GM18505 (cell line): ENCODE measurements at regions not wholly inside any gene's neighbourhood (a gene's known extent, or its start where the extent isn't known, plus 50 kb on each side); places are given as distances from the start of the nearest gene placed in this dataset.
A peak's percentile ranks its signal among the peaks of the same experiment; 100 is the strongest.

Source experiments
- ATAC-seq: cut with Tn5 transposase; IDR thresholded peaks from one replicate; pipeline ENCODE4 v1.9.1; 2021; ENCODE audit not compliant: unreplicated experiment
- POLR2A ChIP-seq: IDR thresholded peaks from 4 replicates; pipeline ENCODE4 v1.6.1; 2011; ENCODE audit warnings: borderline replicate concordance; ENCODE audit not compliant: insufficient read depth, insufficient read length; ENCODE audit errors: extremely low read depth

DNA sequence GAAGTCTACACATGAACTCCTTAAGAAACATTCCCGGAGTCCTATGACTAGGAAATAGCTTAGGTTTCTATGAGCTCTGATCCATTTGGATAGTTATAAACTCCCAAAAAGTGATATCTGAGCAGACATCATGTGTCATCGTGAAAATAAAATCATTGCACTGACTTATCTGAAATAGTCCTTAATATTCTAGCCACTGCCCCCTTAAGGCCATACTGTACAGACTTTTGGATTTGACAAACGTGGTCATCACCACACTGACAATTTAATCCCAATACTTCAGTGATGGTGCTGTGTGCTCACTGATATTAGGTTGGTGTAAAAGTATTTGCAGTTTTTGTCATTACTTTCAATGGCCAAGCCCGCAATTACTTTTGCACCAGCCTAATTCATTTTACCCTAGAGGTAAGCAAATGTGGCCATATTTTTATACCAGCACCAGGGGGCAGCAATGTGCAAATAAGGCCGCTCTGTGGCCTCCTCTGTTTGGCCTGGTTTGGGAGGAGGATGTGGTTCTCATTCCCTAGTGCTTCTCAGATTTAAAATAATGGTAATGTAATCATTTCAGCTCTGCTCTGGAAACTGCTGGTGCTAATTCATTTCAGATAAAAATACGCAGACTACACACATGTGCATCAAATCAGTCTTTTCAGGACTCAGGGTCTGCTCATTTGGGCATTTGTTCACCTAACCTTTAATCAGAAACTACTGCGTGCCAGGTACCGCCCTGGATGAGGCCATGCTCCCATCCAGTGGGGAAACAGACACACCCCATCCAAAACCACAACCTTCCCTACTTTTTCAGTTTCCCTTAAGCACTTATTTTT is 196.4 kb upstream of the C1QTNF7 start:
- ATAC-seq = peak; percentile 85
- no peak for TF ChIP-seq POLR2A

DNA sequence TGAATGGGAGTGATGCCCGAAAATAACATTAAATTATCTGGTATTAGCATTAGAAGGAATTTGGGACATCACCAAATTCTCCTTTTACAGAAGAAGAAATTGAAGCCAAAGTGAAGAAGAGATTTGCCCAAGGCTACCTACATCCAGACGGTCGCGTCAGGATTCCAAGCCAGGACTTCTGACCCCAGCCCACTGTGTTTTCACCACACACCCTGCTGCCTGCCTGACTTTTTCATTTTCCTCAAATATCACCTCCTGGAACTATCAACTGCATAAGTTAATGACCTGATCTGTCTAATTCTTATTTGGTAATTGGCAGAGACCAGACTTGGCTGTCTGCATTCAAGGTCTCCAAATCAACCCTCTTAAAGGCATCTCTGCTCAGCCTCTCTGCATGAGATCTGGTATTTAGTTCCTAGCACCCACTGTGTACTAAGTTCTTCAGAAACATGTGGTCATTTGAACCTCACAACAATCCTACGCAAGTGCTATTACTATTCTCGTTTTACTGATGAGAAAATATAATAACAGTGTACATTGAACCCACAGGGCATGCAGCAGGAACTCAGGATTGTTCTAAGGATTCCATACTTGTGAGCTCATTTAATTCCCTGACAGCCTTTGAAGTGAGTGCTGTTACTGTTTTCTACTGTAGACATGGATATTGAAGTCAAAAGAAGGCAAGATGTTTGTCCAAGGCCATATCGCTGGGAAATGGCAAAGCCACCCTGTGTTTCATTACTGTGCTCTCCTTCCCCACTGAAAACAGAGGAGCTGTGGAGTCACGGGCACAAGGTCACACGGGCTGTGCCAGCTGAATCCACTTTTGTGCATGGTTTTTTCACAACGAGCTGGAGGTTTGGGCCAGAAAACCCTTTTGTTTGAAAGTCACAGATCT is 195.2 kb upstream of the C1QTNF7 start:
- no peak for ATAC-seq
- no peak for TF ChIP-seq POLR2A

DNA sequence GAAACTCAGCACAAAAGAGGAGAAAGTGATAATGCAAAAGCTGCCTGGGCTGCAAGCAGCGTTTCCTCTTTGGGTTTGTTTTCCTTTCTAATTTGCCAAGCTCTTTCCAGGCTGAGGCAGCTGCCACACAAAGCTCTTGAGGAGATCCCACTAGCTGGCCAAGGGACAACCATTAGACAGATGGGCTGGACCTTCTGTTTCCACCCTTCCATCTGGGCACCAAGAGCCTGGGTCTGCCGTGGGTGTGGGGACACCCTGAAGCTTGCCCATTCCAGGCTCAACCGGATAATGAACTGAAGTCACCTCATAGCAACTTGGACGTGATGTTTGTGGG is 194.6 kb upstream of the C1QTNF7 start:
- no peak for TF ChIP-seq POLR2A
- no peak for ATAC-seq

DNA sequence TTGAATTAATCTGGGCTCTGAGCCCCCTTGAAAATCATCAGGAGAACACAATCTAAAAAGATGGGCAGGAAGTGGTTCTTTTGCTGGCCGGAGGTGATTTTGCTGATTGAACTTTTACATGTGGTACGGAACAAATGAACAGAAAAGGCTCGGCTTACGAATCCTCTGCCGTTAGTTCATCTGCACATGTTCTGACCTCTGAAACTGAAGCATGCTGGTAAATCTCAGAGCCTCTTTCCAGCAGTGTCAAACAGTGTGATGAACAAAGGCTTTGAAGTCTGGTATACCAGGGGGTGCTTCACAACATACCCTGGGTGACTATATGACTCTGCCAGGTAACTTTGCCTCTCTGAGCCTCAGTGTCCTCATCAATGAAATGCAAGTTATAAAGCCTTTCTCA is 194.2 kb upstream of the C1QTNF7 start:
- ATAC-seq = no peak
- no peak for TF ChIP-seq POLR2A

DNA sequence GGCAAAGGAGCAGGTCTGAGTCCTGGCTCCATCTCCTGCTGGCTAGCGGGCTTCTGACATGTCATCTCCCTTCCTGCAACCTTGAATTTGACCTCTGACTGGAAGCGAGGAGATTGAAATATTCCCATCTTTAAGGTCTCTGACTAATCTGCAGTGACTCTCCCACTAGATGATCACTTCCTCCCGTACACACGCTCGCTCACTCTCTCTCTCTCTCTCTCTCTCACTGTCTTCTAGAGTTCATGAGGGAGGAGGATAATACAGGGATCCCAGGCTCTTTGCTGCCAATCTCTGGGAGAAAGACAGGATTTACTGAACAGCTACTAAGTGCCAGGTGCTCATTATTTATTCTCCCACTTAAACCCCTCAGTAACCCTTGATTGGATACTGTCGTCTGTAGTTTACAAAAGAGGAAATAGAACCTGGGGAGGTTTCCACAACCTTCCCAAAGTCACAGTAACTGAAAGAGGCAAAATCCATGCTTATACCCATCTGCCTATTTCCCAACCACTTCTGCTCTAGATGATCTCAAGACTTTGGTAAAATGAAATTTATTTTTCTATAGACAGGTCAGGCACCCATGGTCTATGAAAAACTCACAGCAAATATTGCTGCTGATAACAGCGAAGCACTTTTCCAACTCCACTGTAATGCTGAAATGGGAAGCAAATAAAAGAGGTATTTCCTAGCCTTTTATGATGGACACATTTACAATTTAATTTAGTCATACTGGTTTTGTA is 193.5 kb upstream of the C1QTNF7 start:
- TF ChIP-seq POLR2A = no peak
- no peak for ATAC-seq

DNA sequence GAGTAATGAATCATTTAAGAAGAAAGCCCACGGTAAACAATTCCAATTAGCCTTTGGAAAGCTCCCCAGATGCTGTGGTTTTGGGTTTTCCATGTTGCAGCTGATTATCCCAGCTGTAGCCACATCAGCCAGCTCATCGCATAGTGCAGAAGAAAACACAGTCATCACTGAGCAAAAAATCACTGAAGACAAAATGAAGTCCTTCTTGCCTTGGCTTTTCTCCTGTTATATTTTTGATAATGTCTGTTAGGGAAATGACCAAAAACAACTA is 193.0 kb upstream of the C1QTNF7 start:
- TF ChIP-seq POLR2A = no peak
- no peak for ATAC-seq

DNA sequence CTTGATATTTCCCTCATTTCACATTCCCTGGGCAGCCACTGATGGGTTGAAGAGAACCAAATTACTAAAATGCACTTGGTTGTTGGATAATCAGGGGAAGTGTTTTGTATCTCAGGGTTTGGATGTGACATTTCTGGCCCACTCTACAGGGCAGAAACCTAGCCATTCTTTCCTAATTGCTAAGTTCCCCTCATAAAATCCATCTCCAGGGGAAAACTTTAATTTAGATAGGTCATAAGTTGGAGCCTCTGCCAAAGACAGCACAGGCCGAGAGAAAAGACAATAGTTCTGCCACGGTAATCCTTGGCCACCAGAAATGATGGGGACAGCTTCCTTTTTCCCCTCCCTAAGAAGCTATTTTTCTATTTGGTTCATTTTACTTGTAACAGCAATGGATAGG is 192.7 kb upstream of the C1QTNF7 start:
- no peak for ATAC-seq
- TF ChIP-seq POLR2A = no peak

DNA sequence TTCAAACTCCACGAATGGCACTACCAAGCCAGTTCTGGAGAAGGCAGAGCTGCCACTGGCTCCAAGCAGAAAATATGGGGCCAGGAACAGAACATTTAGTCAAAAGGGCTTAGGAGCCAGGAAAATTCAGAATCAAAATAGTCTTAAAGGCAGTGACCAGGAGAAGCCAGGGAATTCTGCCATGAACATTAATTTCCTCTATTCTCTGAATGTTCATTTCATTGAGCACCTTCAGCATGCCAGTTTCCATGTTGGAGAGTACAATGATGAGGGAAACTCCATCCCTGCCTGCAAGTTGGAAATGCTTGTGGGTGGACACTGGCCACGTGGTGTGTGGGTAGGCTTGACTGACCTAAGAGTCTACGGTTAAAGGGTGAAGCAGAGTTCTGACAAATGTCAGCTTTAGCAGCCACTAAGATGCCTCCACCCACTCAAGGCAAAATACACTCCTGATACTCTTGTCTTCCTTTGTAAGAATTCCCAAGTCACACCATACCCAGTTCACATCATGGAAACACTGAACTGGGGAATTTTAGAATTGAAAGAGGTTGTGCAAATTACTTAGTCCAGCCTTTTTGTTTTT is 190.1 kb upstream of the C1QTNF7 start:
- ATAC-seq = no peak
- TF ChIP-seq POLR2A = no peak

DNA sequence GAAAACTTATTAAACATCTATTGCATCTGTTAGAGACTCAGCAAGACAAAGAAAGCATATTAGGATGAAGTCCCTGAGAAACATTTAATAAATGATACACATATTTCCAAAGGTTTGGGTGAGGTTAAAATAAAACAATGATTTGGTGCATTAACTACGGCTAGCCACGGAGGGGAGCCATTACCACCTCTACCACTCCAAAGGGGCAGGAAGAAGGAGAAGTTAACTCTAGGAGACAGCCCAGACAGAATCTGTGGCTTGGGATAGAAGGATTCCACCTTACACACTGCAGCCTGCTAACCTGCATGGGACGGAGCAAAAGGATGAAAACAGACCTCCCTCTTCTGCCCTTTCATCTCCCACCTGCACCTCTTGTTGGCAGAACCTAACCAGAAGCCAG is 189.1 kb upstream of the C1QTNF7 start:
- TF ChIP-seq POLR2A = no peak
- ATAC-seq = peak; percentile 53

DNA sequence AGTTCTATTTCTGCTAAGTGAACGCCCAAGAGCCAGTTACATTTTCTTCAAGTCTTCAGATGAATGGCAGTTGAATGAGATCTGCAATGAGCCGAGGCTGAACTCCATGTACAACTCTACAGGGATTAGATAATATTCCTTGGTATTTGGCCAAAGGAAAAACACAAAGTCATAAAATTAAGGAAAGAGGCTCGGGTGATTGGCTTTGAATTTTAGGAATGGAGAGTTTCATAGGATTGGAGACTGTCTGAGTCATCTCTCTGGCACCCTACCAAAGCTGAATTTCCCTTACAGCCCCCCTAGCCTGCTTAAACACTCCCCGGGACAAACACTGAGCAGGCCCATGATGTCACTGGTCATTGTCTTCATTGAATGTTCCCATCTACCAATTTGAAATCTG is 188.0 kb upstream of the C1QTNF7 start:
- no peak for ATAC-seq

DNA sequence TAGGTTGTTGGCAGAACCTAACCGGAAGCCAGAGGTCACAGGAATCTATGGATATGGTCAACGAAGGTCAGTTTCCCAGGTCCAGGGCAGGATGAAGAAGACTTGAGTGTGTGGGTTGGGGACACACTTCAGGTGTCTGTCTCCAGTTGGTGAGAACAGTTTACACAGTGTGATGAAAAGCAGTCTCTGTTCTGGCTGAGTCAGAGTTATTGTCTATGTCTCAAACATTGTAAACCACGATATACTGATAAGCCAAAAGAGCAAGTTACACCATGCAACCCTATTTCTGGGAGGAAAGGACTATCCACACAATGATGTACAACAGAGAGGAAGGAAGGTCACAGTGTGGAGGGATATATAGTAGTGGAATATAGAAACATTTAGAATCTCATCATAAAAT is 187.1 kb upstream of the C1QTNF7 start:
- no peak for ATAC-seq
- no peak for TF ChIP-seq POLR2A

More for the DNA sequence above, 188.0 kb upstream of the C1QTNF7 start:
- TF ChIP-seq POLR2A = no peak

DNA sequence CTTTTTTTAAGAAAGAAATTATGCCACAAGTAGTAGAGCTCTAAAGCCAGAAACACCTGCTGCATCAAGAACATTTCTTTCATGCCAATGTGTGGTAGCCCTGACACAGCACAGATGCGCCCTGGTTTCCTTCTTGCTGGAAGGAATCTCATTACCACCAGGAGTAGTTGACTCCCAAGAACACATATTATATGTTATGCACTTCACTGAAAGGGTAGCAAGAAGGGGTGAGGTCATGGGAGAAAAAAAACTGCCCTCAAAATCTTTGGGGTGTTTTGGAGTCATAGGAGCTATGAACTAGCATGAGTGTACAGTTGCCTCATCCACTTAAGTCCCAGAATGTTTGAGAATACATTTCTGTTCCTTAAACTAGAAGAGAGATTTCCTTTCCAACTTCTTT is 185.8 kb upstream of the C1QTNF7 start:
- no peak for ATAC-seq
- TF ChIP-seq POLR2A = no peak

DNA sequence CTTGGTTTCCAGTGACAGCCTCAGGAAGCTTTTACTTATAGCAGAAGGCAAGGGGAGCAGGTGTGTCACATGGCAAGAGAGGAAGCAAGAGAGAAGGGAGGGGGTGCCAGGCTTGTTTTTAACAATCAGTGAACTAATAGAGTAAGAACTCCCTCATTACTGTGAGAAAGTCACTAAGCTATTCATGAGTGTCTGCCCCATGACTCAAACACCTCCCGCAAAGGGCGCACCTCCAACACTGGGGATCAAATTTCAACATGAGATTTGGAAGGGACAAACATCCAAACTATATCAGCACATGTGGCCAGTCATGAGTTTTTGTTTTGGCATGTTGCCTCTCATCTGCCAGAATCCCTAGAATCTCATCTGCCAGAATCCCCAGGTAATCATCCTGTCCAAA is 183.5 kb upstream of the C1QTNF7 start:
- ATAC-seq = no peak
- no peak for TF ChIP-seq POLR2A
